ENCODE measurements at regions not wholly inside any gene's neighbourhood (a gene's known extent, or its start where the extent isn't known, plus 50 kb on each side); places are given as distances from the start of the nearest gene placed in this dataset.
A peak's percentile ranks its signal among the peaks of the same experiment; 100 is the strongest.

DNA sequence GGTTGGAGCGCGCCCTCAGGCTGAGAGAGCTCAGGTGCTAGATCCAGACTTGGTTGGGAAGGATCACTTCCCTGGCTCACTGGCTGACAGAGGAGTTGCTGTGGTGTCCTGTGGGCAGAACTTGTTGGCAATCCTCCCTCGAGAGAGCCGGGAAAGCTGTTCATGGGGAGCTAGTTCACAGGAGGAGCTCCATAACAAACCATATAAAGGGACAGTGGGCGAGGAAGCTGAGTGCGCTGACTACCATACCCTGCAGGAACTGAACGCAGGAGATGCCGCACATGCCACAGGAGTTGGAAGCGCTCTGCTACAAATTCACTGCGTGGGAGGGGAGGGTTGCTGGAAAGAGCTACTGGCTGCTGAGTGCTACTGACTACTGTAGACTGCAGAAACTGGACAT lies 243.2 kb downstream of the OGFRL1 start:
- no peak for DNase-seq (ENCODE audit: insufficient read length, low spot score, missing footprints)
- no peak overlapping the region for H3K4me2 ChIP-seq (ENCODE audit: insufficient read depth, low read length)
- H3K4me3 ChIP-seq (ENCODE audit: insufficient read depth, low read length), result no peak overlapping the region

DNA sequence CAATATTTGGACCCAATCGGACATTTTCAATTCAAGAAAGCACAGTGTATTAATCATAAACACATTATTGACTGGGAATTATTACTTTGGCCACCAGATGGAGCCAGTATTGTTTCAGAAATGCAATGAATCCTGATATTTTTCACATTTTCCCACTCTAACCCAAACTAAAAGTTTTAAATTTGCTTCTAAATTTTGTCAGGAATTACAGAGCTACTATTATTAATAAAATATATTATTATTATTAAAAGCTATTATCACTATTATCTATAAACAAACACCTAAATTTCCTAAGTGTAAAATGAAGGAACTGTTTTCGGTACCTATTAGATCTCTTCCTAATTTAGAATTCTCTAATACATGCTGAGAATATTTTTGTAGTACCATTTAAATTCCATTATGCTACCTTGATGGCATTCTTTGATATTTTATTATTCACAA lies 245.3 kb downstream of the OGFRL1 start:
- Histone ChIP-seq H3K9me3 (ENCODE audit: low read depth, low read length) (no peaks in the 10 kb centered on the region), H3K4me1 (ENCODE audit: insufficient read depth, low read length) (peaks cover 6% of the 10 kb centered on the region), H3K79me2 (ENCODE audit: insufficient read depth, low read length) (no peaks in the 10 kb centered on the region), H3K27ac (ENCODE audit: low read depth, low read length) (no peak overlapping the region), H4K20me1 (ENCODE audit: insufficient read depth, low read length) (no peaks in the 10 kb centered on the region), H3K36me3 (ENCODE audit: insufficient read depth, low read length) (no peaks in the 10 kb centered on the region), H3K4me2 (ENCODE audit: insufficient read depth, low read length) (peak overlapping the region; percentile 18), H3K4me3 (ENCODE audit: insufficient read depth, low read length) (no peak overlapping the region), H3K27me3 (ENCODE audit: insufficient read depth, low read length) (no peaks in the 10 kb centered on the region), H2AFZ (ENCODE audit: low read length) (no peak overlapping the region)
- peak; percentile 83 for DNase-seq (ENCODE audit: insufficient read length, low spot score, missing footprints)
- TF ChIP-seq, protein P1, sequence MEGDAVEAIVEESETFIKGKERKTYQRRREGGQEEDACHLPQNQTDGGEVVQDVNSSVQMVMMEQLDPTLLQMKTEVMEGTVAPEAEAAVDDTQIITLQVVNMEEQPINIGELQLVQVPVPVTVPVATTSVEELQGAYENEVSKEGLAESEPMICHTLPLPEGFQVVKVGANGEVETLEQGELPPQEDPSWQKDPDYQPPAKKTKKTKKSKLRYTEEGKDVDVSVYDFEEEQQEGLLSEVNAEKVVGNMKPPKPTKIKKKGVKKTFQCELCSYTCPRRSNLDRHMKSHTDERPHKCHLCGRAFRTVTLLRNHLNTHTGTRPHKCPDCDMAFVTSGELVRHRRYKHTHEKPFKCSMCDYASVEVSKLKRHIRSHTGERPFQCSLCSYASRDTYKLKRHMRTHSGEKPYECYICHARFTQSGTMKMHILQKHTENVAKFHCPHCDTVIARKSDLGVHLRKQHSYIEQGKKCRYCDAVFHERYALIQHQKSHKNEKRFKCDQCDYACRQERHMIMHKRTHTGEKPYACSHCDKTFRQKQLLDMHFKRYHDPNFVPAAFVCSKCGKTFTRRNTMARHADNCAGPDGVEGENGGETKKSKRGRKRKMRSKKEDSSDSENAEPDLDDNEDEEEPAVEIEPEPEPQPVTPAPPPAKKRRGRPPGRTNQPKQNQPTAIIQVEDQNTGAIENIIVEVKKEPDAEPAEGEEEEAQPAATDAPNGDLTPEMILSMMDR (IDR thresholded peaks at IDR 0.05; ENCODE audit: extremely low read depth, low read depth, low read length), result peak; percentile 65

More for the DNA sequence above, 243.2 kb downstream of the OGFRL1 start:
- TF ChIP-seq, protein P1 (IDR thresholded peaks at IDR 0.05; ENCODE audit: extremely low read depth, low read depth, low read length), result no peak
- peaks cover 4% of the 10 kb centered on the region for H3K4me1 ChIP-seq (ENCODE audit: insufficient read depth, low read length)
- H2AFZ ChIP-seq (ENCODE audit: low read length), result no peak overlapping the region
- H3K27ac ChIP-seq (ENCODE audit: low read depth, low read length), result no peak overlapping the region
- H3K36me3 ChIP-seq (ENCODE audit: insufficient read depth, low read length), result no peaks in the 10 kb centered on the region
- no peaks in the 10 kb centered on the region for H3K9me3 ChIP-seq (ENCODE audit: low read depth, low read length)
- no peaks in the 10 kb centered on the region for H4K20me1 ChIP-seq (ENCODE audit: insufficient read depth, low read length)
- H3K79me2 ChIP-seq (ENCODE audit: insufficient read depth, low read length), result no peaks in the 10 kb centered on the region
- H3K27me3 ChIP-seq (ENCODE audit: insufficient read depth, low read length), result peaks cover 2% of the 10 kb centered on the region

GRCh38 chr6:71534921-71535320 lies 246.3 kb downstream of the OGFRL1 start:
- Histone ChIP-seq H3K4me2 (ENCODE audit: insufficient read depth, low read length) (no peak overlapping the region), H4K20me1 (ENCODE audit: insufficient read depth, low read length) (no peaks in the 10 kb centered on the region), H3K79me2 (ENCODE audit: insufficient read depth, low read length) (no peaks in the 10 kb centered on the region), H3K9me3 (ENCODE audit: low read depth, low read length) (no peaks in the 10 kb centered on the region), H2AFZ (ENCODE audit: low read length) (peak overlapping the region; percentile 25), H3K27ac (ENCODE audit: low read depth, low read length) (no peak overlapping the region), H3K4me1 (ENCODE audit: insufficient read depth, low read length) (peaks cover 6% of the 10 kb centered on the region), H3K4me3 (ENCODE audit: insufficient read depth, low read length) (no peak overlapping the region), H3K27me3 (ENCODE audit: insufficient read depth, low read length) (no peaks in the 10 kb centered on the region), H3K36me3 (ENCODE audit: insufficient read depth, low read length) (no peaks in the 10 kb centered on the region)
- TF ChIP-seq, protein P1 (IDR thresholded peaks at IDR 0.05; ENCODE audit: extremely low read depth, low read depth, low read length), result no peak
- no peak for DNase-seq (ENCODE audit: insufficient read length, low spot score, missing footprints)

GRCh38 chr6:71537717-71538116 lies 249.1 kb downstream of the OGFRL1 start:
- Histone ChIP-seq H3K4me3 (ENCODE audit: insufficient read depth, low read length) (no peak overlapping the region), H3K27ac (ENCODE audit: low read depth, low read length) (no peak overlapping the region), H3K4me1 (ENCODE audit: insufficient read depth, low read length) (peaks cover 6% of the 10 kb centered on the region), H2AFZ (ENCODE audit: low read length) (peak overlapping the region; percentile 38), H3K27me3 (ENCODE audit: insufficient read depth, low read length) (no peaks in the 10 kb centered on the region), H3K4me2 (ENCODE audit: insufficient read depth, low read length) (peak overlapping the region; percentile 64), H3K9me3 (ENCODE audit: low read depth, low read length) (no peaks in the 10 kb centered on the region), H4K20me1 (ENCODE audit: insufficient read depth, low read length) (no peaks in the 10 kb centered on the region), H3K79me2 (ENCODE audit: insufficient read depth, low read length) (no peaks in the 10 kb centered on the region), H3K36me3 (ENCODE audit: insufficient read depth, low read length) (no peaks in the 10 kb centered on the region)
- TF ChIP-seq, protein P1 (IDR thresholded peaks at IDR 0.05; ENCODE audit: extremely low read depth, low read depth, low read length), result no peak
- peak; percentile 85 for DNase-seq (ENCODE audit: insufficient read length, low spot score, missing footprints)
